Thoracic aorta (tissue), 2 donors: ENCODE measurements at regions not wholly inside any gene's neighbourhood (a gene's known extent, or its start where the extent isn't known, plus 50 kb on each side); places are given as distances from the start of the nearest gene placed in this dataset.

Source experiments
- ATAC-seq: fragments of 150-250 bp; one replicate; pipeline ENCODE4 v1.8.0; 2017; ENCODE audit warnings: low read depth; ENCODE audit not compliant: insufficient number of reproducible peaks, low FRiP score
- DNase-seq: peaks from one replicate; pipeline ENCODE4 v3.0.0-alpha.2; 2020; ENCODE audit warnings: low spot score
- H3K27ac ChIP-seq, 2 donors: fragments of 200-600 bp; sonication (generic); 1 replicate in 1 of 2; 2 replicates in 1 of 2; pipeline ENCODE4 v1.5.1; 2016; ENCODE audit warnings: mild to moderate bottlenecking in 2 of 2, moderate library complexity in 2 of 2
- H3K27me3 ChIP-seq: fragments of 200-600 bp; sonication (generic); replicated peaks from 2 replicates; pipeline ENCODE4 v1.6.0; 2016; ENCODE audit warnings: mild to moderate bottlenecking; ENCODE audit not compliant: insufficient read depth
- H3K36me3 ChIP-seq: fragments of 200-600 bp; sonication (generic); one replicate; pipeline ENCODE4 v1.5.1; 2016
- H3K4me1 ChIP-seq, 2 donors: fragments of 200-600 bp; sonication (generic); 1 replicate in 1 of 2; 2 replicates in 1 of 2; pipeline versions ENCODE4 v1.5.1 to v1.6.0; 2016; ENCODE audit warnings: low read depth in 2 of 2, mild to moderate bottlenecking in 1 of 2; ENCODE audit not compliant: control insufficient read depth in 1 of 2
- H3K4me3 ChIP-seq: fragments of 200-600 bp; sonication (generic); 2 replicates; pipeline ENCODE4 v1.5.1; 2016; ENCODE audit warnings: mild to moderate bottlenecking
- H3K9me3 ChIP-seq: fragments of 200-600 bp; sonication (generic); 2 replicates; pipeline ENCODE4 v1.5.1; 2016
- TF ChIP-seq, protein P1 (sequence below): fragments of 200-600 bp; sonication (generic); IDR thresholded peaks from one replicate; pipeline ENCODE4 v1.5.1; 2019; ENCODE audit warnings: antibody characterized with exemption

DNA sequence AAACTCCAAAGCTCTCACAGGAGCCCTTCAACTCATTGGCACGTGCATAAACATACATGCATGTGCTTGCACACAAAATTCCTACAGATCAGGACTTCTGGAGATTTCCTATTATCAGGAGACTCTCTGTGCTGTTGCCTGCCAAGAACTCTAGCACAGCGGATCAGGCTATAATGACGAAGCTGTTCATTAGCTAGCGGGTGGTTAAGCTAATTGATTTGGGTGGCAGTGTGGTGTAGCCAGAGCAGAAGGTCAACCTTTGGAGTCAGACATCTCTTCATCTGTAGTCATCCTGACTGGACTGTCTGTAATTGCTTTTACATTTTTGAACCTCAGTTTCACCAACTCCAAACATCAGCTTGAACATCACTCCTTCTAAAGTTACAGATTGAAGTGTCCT, 69.0 kb downstream of the KIF2B start:
- no peaks in the 10 kb centered on the region for H3K27me3 ChIP-seq
- no peak overlapping the region for H3K4me3 ChIP-seq
- ATAC-seq: no peak
- no peaks in the 10 kb centered on the region for H3K4me1 ChIP-seq
- no peaks in the 10 kb centered on the region for H3K9me3 ChIP-seq
- DNase-seq: no peak
- TF ChIP-seq, protein P1, sequence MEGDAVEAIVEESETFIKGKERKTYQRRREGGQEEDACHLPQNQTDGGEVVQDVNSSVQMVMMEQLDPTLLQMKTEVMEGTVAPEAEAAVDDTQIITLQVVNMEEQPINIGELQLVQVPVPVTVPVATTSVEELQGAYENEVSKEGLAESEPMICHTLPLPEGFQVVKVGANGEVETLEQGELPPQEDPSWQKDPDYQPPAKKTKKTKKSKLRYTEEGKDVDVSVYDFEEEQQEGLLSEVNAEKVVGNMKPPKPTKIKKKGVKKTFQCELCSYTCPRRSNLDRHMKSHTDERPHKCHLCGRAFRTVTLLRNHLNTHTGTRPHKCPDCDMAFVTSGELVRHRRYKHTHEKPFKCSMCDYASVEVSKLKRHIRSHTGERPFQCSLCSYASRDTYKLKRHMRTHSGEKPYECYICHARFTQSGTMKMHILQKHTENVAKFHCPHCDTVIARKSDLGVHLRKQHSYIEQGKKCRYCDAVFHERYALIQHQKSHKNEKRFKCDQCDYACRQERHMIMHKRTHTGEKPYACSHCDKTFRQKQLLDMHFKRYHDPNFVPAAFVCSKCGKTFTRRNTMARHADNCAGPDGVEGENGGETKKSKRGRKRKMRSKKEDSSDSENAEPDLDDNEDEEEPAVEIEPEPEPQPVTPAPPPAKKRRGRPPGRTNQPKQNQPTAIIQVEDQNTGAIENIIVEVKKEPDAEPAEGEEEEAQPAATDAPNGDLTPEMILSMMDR: no peak
- no peak overlapping the region for H3K27ac ChIP-seq
- H3K36me3 ChIP-seq: no peaks in the 10 kb centered on the region

DNA sequence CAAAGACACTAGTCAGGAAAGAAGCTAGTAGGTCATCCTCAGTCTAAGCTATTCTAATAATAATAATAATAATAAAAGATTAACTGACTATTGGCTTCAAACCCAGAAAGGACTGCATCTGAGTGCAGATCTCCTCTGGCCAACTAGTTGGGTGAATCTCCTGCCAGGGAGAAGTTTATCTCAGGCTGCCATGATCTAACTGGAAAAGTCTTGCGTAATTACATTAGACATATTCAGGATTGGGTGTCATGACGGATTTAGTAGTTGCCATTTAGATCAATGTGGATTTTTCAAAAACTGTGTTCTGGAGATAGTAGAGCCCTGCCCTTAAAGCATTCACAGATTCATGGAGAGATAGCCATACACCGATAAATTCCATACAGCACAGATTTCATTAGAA, 69.5 kb downstream of the KIF2B start:
- H3K27me3 ChIP-seq: no peaks in the 10 kb centered on the region
- no peaks in the 10 kb centered on the region for H3K9me3 ChIP-seq
- H3K4me1 ChIP-seq: no peaks in the 10 kb centered on the region
- no peak for ATAC-seq
- no peak for DNase-seq
- TF ChIP-seq, protein P1: no peak
- H3K27ac ChIP-seq: no peak overlapping the region
- H3K4me3 ChIP-seq: no peak overlapping the region
- no peaks in the 10 kb centered on the region for H3K36me3 ChIP-seq

DNA sequence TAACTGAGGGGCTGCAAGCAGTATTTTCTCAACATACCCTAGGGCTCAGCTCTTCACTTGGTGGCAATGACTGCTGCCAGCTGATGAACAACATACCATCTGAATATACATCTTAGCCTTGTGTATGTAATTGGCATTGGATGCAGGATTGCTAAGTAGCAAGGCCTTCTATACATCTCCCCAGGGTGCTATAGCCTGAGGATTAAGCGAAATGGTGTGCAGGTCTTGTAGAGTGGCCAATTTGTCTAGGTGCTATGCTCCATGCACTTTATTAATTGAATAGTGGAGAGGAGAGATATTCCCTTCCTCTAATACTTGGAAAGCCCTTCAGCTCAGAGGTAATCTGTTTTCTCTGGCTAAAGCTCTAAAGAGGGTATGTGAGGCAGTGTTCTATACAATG, 71.9 kb downstream of the KIF2B start:
- H3K27me3 ChIP-seq: no peaks in the 10 kb centered on the region
- TF ChIP-seq, protein P1: no peak
- H3K36me3 ChIP-seq: no peaks in the 10 kb centered on the region
- no peaks in the 10 kb centered on the region for H3K9me3 ChIP-seq
- no peaks in the 10 kb centered on the region for H3K4me1 ChIP-seq
- H3K4me3 ChIP-seq: no peak overlapping the region
- H3K27ac ChIP-seq: no peak overlapping the region
- DNase-seq (no peak), ATAC-seq (no peak)

DNA sequence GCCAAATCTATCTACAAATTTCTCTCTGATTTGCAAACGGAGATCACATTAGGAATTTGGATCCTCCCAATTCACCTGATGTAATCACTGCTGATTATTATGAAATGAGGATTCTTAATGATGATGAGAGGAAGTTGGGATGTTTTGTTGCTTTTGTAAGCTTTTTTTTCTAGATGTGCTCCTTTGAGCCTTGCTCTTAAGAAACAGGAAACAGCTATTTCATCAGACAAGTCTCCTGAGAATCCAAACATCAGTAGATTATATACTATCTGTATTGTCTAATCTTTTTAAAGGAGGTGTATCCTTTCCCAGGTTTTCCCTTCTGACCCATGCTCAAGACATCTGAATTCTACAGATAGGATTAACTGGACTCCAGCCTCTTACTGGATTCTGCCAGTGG, 73.3 kb downstream of the KIF2B start:
- H3K27me3 ChIP-seq: no peaks in the 10 kb centered on the region
- no peak for ATAC-seq
- H3K27ac ChIP-seq: no peak overlapping the region
- TF ChIP-seq, protein P1: no peak
- no peaks in the 10 kb centered on the region for H3K4me1 ChIP-seq
- H3K9me3 ChIP-seq: no peaks in the 10 kb centered on the region
- DNase-seq: no peak
- no peak overlapping the region for H3K4me3 ChIP-seq
- no peaks in the 10 kb centered on the region for H3K36me3 ChIP-seq

DNA sequence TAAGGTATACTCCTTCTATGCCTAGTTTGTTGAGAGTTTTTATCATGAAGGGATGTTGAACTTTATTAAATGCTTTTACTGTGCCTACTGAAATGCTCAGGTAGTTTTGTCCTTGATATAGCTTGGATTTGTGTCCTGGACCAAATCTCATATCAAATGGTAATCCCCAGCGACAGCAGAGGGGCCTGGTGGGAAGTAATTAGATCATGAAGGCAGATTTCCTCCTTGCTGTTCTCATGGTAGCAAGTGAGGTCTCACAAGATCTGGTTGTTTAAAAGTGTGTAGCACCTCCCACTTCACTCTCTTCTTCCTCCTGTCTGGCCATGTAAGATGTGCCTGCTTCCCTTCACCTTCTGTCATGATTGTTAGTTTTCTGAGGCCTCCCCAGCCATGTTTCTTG, 78.2 kb downstream of the KIF2B start:
- TF ChIP-seq, protein P1: no peak
- DNase-seq: no peak
- Histone ChIP-seq H3K9me3 (no peaks in the 10 kb centered on the region), H3K4me3 (no peak overlapping the region), H3K27ac (no peak overlapping the region), H3K36me3 (no peaks in the 10 kb centered on the region), H3K27me3 (no peaks in the 10 kb centered on the region), H3K4me1 (no peaks in the 10 kb centered on the region)
- ATAC-seq: no peak
